HCT116 (cell line): ENCODE measurements at regions not wholly inside any gene's neighbourhood (a gene's known extent, or its start where the extent isn't known, plus 50 kb on each side); places are given as distances from the start of the nearest gene placed in this dataset.

Experiments
- ATAC-seq: fragments of 200-7000 bp; cut with Tn5 transposase; 2 replicates; pipeline ENCODE4 v1.9.1; 2020; ENCODE audit warnings: mild to moderate bottlenecking, moderate library complexity
- BruUV-seq: library from RNA; stranded (reverse); fragments of 400-500 nt; replicated peaks from 2 replicates; lab custom pipeline; 2021; lab: Mats Ljungman, UMichigan
- CTCF ChIA-PET: fragments of 300-600 bp; sonication (Branson Sonifier 250); formaldehyde crosslinking; loops from one replicate; lab custom pipeline; 2021; ENCODE audit warnings: antibody characterized with exemption; lab: Charles Lee
- POLR2A ChIA-PET: fragments of 300-600, 350-600 bp; sonication (Branson Sonifier 250); formaldehyde crosslinking; loops from one replicate; lab custom pipeline; 2021; ENCODE audit warnings: antibody characterized with exemption; lab: Charles Lee
- RAD21 ChIA-PET, 2 experiments: fragments of 300-600 bp; sonication (Branson Sonifier 250); formaldehyde crosslinking; loops; one replicate each; lab custom pipeline; 2023; ENCODE audit warnings: low total read pairs in 2 of 2; ENCODE audit not compliant: uncharacterized antibody in 2 of 2, unreplicated experiment in 2 of 2, low non-redundant PET in 1 of 2; lab: Charles Lee
- DNase-seq: peaks from one replicate; pipeline ENCODE4 v3.0.0-alpha.2; 2010; ENCODE audit warnings: low read depth, low spot score
- H2AFZ ChIP-seq: fragments of 200-600 bp; shearing (Covaris generic), sonication (generic); 2 replicates; pipeline ENCODE4 v1.6.1; 2017; ENCODE audit warnings: low read depth, mixed run types, mixed read lengths, antibody characterized with exemption, low read length; ENCODE audit not compliant: poor library complexity, severe bottlenecking
- H3K27ac ChIP-seq: 2 replicates; pipeline ENCODE4 v1.5.1; 2012; ENCODE audit warnings: low read depth, low read length
- H3K27me3 ChIP-seq: fragments of 200-600 bp; sonication (generic); 2 replicates; pipeline ENCODE4 v1.6.1; 2016; ENCODE audit warnings: mixed run types, low read length, mixed read lengths; ENCODE audit not compliant: insufficient read depth
- H3K36me3 ChIP-seq, 2 experiments: fragments of 200-500 bp in 1 of 2; fragments of 200-600 bp in 1 of 2; sonication (Bioruptor generic) in 1 of 2; sonication (generic) in 1 of 2; 2 replicates each; pipeline versions ENCODE4 v1.5.1 to v1.6.1; 2014 to 2016; ENCODE audit warnings: low read length in 2 of 2, inconsistent platforms in 1 of 2, mixed read lengths in 1 of 2, mixed run types in 1 of 2; ENCODE audit not compliant: insufficient read depth in 2 of 2, control insufficient read depth in 1 of 2
- H3K4me1 ChIP-seq, 2 experiments: fragments of 200-600 bp in 1 of 2; sonication (generic) in 1 of 2; 2 replicates each; pipeline versions ENCODE4 v1.5.1 to v1.6.1; 2012 to 2017; ENCODE audit warnings: low read length in 2 of 2, inconsistent platforms in 1 of 2, mild to moderate bottlenecking in 1 of 2, mixed read lengths in 1 of 2, mixed run types in 1 of 2, moderate library complexity in 1 of 2; ENCODE audit not compliant: insufficient read depth in 2 of 2, control insufficient read depth in 1 of 2
- H3K4me2 ChIP-seq: fragments of 200-600 bp; sonication (generic); 2 replicates; pipeline ENCODE4 v1.6.1; 2017; ENCODE audit warnings: mixed run types, low read length, mixed read lengths
- H3K4me3 ChIP-seq, 2 experiments: fragments of 200-600 bp in 1 of 2; sonication (generic) in 1 of 2; replicated peaks in 1 of 2; 2 replicates each; pipeline ENCODE4 v1.5.1; 2011 to 2016; ENCODE audit warnings: low read length in 2 of 2, control low read depth in 1 of 2, low read depth in 1 of 2, mild to moderate bottlenecking in 1 of 2, mixed read lengths in 1 of 2, mixed run types in 1 of 2
- H3K79me2 ChIP-seq: fragments of 200-600 bp; sonication (generic); 2 replicates; pipeline ENCODE4 v1.6.1; 2017; ENCODE audit warnings: mild to moderate bottlenecking, mixed run types, low read length, moderate library complexity, mixed read lengths; ENCODE audit not compliant: insufficient read depth
- H3K9ac ChIP-seq: fragments of 200-600 bp; sonication (generic); 2 replicates; pipeline ENCODE4 v1.6.1; 2016; ENCODE audit warnings: low read length, mixed read lengths
- H3K9me2 ChIP-seq: fragments of 200-600 bp; sonication (generic), shearing (Covaris generic); 2 replicates; pipeline ENCODE4 v1.6.1; 2017; ENCODE audit warnings: mixed run types, mild to moderate bottlenecking, moderate library complexity; ENCODE audit not compliant: insufficient read depth
- H3K9me3 ChIP-seq, 2 experiments: fragments of 200-500 bp in 1 of 2; fragments of 200-600 bp in 1 of 2; sonication (Bioruptor generic) in 1 of 2; sonication (generic) in 1 of 2; 2 replicates each; pipeline ENCODE4 v1.6.1; 2014 to 2017; ENCODE audit warnings: low read length in 2 of 2, mixed read lengths in 2 of 2, inconsistent platforms in 1 of 2, low read depth in 1 of 2, mild to moderate bottlenecking in 1 of 2, mixed run types in 1 of 2, moderate library complexity in 1 of 2; ENCODE audit not compliant: control insufficient read depth in 1 of 2, insufficient read depth in 1 of 2
- H4K20me1 ChIP-seq: fragments of 200-600 bp; sonication (generic), shearing (Covaris generic); 2 replicates; pipeline ENCODE4 v1.6.1; 2017; ENCODE audit warnings: mixed run types, mild to moderate bottlenecking, moderate library complexity; ENCODE audit not compliant: insufficient read depth
- CEBPB ChIP-seq: IDR thresholded peaks from 2 replicates; pipeline ENCODE4 v1.6.1; 2012; ENCODE audit warnings: low read depth
- EZH2 ChIP-seq: fragments of 200-600 bp; sonication (generic); IDR thresholded peaks from 2 replicates; pipeline ENCODE4 v1.6.1; 2017; ENCODE audit warnings: antibody characterized with exemption, mixed run types
- EZH2phosphoT487 ChIP-seq: fragments of 200-600 bp; IDR thresholded peaks from 2 replicates; pipeline ENCODE4 v1.6.1; 2018; ENCODE audit warnings: antibody characterized with exemption, borderline replicate concordance
- JUND ChIP-seq: IDR thresholded peaks from 2 replicates; pipeline ENCODE4 v1.6.1; 2012
- POLR2A ChIP-seq: IDR thresholded peaks from 2 replicates; pipeline ENCODE4 v1.7.0; 2011; ENCODE audit warnings: borderline replicate concordance; ENCODE audit not compliant: insufficient read depth, insufficient read length; ENCODE audit errors: extremely low read depth
- POLR2AphosphoS5 ChIP-seq: IDR thresholded peaks from 2 replicates; pipeline ENCODE4 v1.6.1; 2011; ENCODE audit warnings: mild to moderate bottlenecking, low read depth, low read length, moderate library complexity
- SRF ChIP-seq: IDR thresholded peaks from 2 replicates; pipeline ENCODE4 v1.6.1; 2012; ENCODE audit warnings: low read depth
- ZFX ChIP-seq: fragments of 450-650 bp; IDR thresholded peaks from 2 replicates; pipeline ENCODE4 v1.6.1; 2017
- intact Hi-C: fragments of 100-400 bp; cut with micrococcal nuclease; formaldehyde crosslinking; loops from 2 replicates; pipeline ENCODE4 v1.10.0; 2022
- TF ChIP-seq, protein P1 (sequence below): IDR thresholded peaks from 2 replicates; pipeline ENCODE4 v1.6.1; 2011; ENCODE audit warnings: mild to moderate bottlenecking, low read length, moderate library complexity; ENCODE audit not compliant: insufficient replicate concordance; ENCODE audit errors: extremely low read depth
- TF ChIP-seq, protein P2 (sequence below): IDR thresholded peaks from 2 replicates; pipeline ENCODE4 v1.6.1; 2012; ENCODE audit warnings: low read depth
- TF ChIP-seq, protein P3 (sequence below): IDR thresholded peaks from 2 replicates; pipeline ENCODE4 v1.6.1; 2012
- TF ChIP-seq, protein P4 (sequence below), 3 experiments: fragments of 200-600 bp in 1 of 3; sonication (generic) in 1 of 3; IDR thresholded peaks in 2 of 3; conservative IDR thresholded peaks in 1 of 3; 2 replicates each; pipeline ENCODE4 v1.5.1; 2012 to 2017; ENCODE audit warnings: low read depth in 2 of 3, low read length in 2 of 3, antibody characterized with exemption in 1 of 3, borderline replicate concordance in 1 of 3, control low read depth in 1 of 3, mild to moderate bottlenecking in 1 of 3, mixed read lengths in 1 of 3, mixed run types in 1 of 3, moderate library complexity in 1 of 3; ENCODE audit not compliant: insufficient read depth in 1 of 3

DNA sequence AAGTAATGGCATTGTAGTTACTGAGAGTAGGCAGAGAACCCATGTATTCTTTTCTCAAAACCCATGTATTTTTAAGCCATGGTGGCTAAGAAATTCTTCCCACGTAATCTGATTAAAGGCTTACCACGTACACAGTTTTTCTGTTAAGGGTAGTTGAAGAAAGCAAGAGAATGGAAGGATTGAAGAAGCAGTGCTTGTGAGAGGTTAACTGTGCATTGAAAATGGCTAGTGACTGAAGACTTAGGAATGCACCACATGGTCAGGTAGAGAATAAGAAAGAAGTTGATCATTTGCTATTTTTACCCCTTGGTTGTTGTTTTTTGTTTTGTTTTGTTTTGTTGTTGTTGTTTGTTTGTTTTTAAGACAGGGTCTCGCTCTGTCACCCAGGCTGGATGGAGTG, 178.9 kb upstream of the SNX7 start:
- H3K79me2 ChIP-seq, result no peaks in the 10 kb centered on the region
- RAD21 ChIA-PET, result no interaction called here
- H3K9me3 ChIP-seq, result no peaks in the 10 kb centered on the region
- CTCF ChIA-PET, result no interaction called here
- H2AFZ ChIP-seq, result no peak overlapping the region
- no peaks in the 10 kb centered on the region for H3K36me3 ChIP-seq
- H3K4me2 ChIP-seq, result no peak overlapping the region
- no peak for DNase-seq
- H3K4me3 ChIP-seq, result no peak overlapping the region
- no peaks in the 10 kb centered on the region for H4K20me1 ChIP-seq
- no peak for TF ChIP-seq SRF
- TF ChIP-seq POLR2A, result no peak
- TF ChIP-seq, protein P1, sequence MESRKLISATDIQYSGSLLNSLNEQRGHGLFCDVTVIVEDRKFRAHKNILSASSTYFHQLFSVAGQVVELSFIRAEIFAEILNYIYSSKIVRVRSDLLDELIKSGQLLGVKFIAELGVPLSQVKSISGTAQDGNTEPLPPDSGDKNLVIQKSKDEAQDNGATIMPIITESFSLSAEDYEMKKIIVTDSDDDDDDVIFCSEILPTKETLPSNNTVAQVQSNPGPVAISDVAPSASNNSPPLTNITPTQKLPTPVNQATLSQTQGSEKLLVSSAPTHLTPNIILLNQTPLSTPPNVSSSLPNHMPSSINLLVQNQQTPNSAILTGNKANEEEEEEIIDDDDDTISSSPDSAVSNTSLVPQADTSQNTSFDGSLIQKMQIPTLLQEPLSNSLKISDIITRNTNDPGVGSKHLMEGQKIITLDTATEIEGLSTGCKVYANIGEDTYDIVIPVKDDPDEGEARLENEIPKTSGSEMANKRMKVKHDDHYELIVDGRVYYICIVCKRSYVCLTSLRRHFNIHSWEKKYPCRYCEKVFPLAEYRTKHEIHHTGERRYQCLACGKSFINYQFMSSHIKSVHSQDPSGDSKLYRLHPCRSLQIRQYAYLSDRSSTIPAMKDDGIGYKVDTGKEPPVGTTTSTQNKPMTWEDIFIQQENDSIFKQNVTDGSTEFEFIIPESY, result no peak
- TF ChIP-seq, protein P2, sequence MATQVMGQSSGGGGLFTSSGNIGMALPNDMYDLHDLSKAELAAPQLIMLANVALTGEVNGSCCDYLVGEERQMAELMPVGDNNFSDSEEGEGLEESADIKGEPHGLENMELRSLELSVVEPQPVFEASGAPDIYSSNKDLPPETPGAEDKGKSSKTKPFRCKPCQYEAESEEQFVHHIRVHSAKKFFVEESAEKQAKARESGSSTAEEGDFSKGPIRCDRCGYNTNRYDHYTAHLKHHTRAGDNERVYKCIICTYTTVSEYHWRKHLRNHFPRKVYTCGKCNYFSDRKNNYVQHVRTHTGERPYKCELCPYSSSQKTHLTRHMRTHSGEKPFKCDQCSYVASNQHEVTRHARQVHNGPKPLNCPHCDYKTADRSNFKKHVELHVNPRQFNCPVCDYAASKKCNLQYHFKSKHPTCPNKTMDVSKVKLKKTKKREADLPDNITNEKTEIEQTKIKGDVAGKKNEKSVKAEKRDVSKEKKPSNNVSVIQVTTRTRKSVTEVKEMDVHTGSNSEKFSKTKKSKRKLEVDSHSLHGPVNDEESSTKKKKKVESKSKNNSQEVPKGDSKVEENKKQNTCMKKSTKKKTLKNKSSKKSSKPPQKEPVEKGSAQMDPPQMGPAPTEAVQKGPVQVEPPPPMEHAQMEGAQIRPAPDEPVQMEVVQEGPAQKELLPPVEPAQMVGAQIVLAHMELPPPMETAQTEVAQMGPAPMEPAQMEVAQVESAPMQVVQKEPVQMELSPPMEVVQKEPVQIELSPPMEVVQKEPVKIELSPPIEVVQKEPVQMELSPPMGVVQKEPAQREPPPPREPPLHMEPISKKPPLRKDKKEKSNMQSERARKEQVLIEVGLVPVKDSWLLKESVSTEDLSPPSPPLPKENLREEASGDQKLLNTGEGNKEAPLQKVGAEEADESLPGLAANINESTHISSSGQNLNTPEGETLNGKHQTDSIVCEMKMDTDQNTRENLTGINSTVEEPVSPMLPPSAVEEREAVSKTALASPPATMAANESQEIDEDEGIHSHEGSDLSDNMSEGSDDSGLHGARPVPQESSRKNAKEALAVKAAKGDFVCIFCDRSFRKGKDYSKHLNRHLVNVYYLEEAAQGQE, result no peak
- no peak for TF ChIP-seq ZFX
- no peak for TF ChIP-seq JUND
- no peak for TF ChIP-seq CEBPB
- TF ChIP-seq EZH2, result no peak
- no peak for TF ChIP-seq EZH2phosphoT487
- TF ChIP-seq, protein P3, sequence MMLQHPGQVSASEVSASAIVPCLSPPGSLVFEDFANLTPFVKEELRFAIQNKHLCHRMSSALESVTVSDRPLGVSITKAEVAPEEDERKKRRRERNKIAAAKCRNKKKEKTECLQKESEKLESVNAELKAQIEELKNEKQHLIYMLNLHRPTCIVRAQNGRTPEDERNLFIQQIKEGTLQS, result no peak
- TF ChIP-seq, protein P4, sequence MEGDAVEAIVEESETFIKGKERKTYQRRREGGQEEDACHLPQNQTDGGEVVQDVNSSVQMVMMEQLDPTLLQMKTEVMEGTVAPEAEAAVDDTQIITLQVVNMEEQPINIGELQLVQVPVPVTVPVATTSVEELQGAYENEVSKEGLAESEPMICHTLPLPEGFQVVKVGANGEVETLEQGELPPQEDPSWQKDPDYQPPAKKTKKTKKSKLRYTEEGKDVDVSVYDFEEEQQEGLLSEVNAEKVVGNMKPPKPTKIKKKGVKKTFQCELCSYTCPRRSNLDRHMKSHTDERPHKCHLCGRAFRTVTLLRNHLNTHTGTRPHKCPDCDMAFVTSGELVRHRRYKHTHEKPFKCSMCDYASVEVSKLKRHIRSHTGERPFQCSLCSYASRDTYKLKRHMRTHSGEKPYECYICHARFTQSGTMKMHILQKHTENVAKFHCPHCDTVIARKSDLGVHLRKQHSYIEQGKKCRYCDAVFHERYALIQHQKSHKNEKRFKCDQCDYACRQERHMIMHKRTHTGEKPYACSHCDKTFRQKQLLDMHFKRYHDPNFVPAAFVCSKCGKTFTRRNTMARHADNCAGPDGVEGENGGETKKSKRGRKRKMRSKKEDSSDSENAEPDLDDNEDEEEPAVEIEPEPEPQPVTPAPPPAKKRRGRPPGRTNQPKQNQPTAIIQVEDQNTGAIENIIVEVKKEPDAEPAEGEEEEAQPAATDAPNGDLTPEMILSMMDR (IDR thresholded peaks at IDR 0.05 in 2 of 3, conservative IDR thresholded peaks at IDR 0.05 in 1 of 3; ENCODE audit: borderline replicate concordance in 1 of 3, insufficient read depth in 1 of 3, low read depth in 2 of 3, low read length in 2 of 3), result no peak
- TF ChIP-seq POLR2AphosphoS5, result no peak
- no peak for ATAC-seq
- POLR2A ChIA-PET, result no interaction called here
- no peaks in the 10 kb centered on the region for H3K9me2 ChIP-seq
- H3K27ac ChIP-seq, result no peak overlapping the region
- no peaks in the 10 kb centered on the region for H3K27me3 ChIP-seq
- no TSS peak for BruUV-seq
- H3K4me1 ChIP-seq, result no peaks in the 10 kb centered on the region
- intact Hi-C loops, result no loop called here
- no peak overlapping the region for H3K9ac ChIP-seq
